ENCODE measurements at regions not wholly inside any gene's neighbourhood (a gene's known extent, or its start where the extent isn't known, plus 50 kb on each side); places are given as distances from the start of the nearest gene placed in this dataset.

GRCh38 chr5:173795601-173796000 lies 92.5 kb upstream of the CPEB4 start:
- peaks cover 9% of the 10 kb centered on the region for H3K27me3 ChIP-seq (ENCODE audit: low read depth, low read length)
- H3K9me3 ChIP-seq (ENCODE audit: insufficient read depth, low read length), result no peaks in the 10 kb centered on the region
- no peak overlapping the region for H3K9ac ChIP-seq (ENCODE audit: low read length)
- H3K4me2 ChIP-seq (ENCODE audit: low read length), result no peak overlapping the region
- H3K79me2 ChIP-seq (ENCODE audit: low read length), result no peaks in the 10 kb centered on the region
- TF ChIP-seq CTCF (IDR thresholded peaks at IDR 0.05; ENCODE audit: low read depth, low read length) (no peak), EZH2phosphoT487 (IDR thresholded peaks at IDR 0.05; ENCODE audit: low read depth) (no peak)
- H3K27ac ChIP-seq (ENCODE audit: low read length), result no peak overlapping the region
- H3K36me3 ChIP-seq (replicated peaks; ENCODE audit: low read depth, low read length), result no peaks in the 10 kb centered on the region
- peaks cover 5% of the 10 kb centered on the region for H3K4me1 ChIP-seq (ENCODE audit: low read length)
- H2AFZ ChIP-seq (ENCODE audit: low read depth, low read length), result no peak overlapping the region
- H3K4me3 ChIP-seq (ENCODE audit: low read length), result no peak overlapping the region
- no peaks in the 10 kb centered on the region for H4K20me1 ChIP-seq (ENCODE audit: insufficient read depth, low read length)

DNA sequence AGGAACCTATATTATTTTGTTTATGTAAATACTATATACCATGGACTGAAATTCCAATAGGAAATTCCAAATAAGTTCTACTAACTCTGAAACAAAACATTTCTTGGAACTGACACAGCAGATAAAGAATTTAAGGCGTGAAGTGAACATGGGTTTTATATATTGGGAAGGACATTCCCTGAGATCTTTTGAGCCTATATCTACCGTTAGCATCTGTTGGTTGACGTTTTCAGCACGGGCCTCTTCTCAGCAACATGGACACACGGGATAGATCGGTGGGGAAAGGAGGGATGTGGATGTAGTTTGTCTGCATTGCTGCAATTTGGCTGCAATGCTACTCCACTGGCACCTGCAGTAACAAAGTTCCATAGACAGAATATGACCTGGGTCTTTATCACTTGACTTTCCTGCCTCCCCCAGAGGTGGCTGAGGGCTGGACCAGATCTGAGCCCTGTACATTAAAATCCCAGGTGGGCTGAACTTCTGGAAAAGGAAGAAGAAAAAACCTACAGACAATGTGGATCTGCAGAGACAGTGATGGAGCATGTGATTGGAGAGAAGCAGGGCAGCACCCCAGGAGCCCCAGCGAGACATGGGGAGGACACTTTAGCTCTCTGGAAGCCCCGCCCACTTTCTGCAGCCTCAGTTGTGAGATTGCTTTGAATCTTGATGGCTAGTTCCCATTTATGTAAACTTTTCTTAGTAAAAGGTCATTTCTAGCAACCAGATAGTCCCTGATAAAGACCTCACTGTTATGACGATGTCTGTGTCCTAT lies 91.2 kb upstream of the CPEB4 start:
- Histone ChIP-seq H3K27ac (ENCODE audit: low read length) (no peak overlapping the region), H4K20me1 (ENCODE audit: insufficient read depth, low read length) (no peaks in the 10 kb centered on the region), H3K9ac (ENCODE audit: low read length) (no peak overlapping the region), H3K4me1 (ENCODE audit: low read length) (no peaks in the 10 kb centered on the region), H2AFZ (ENCODE audit: low read depth, low read length) (no peak overlapping the region), H3K79me2 (ENCODE audit: low read length) (no peaks in the 10 kb centered on the region), H3K9me3 (ENCODE audit: insufficient read depth, low read length) (no peaks in the 10 kb centered on the region), H3K4me2 (ENCODE audit: low read length) (no peak overlapping the region), H3K36me3 (replicated peaks; ENCODE audit: low read depth, low read length) (no peaks in the 10 kb centered on the region), H3K4me3 (ENCODE audit: low read length) (no peak overlapping the region), H3K27me3 (ENCODE audit: low read depth, low read length) (peaks cover 9% of the 10 kb centered on the region)
- no peak for TF ChIP-seq CTCF (IDR thresholded peaks at IDR 0.05; ENCODE audit: low read depth, low read length)
- TF ChIP-seq EZH2phosphoT487 (IDR thresholded peaks at IDR 0.05; ENCODE audit: low read depth), result no peak

DNA sequence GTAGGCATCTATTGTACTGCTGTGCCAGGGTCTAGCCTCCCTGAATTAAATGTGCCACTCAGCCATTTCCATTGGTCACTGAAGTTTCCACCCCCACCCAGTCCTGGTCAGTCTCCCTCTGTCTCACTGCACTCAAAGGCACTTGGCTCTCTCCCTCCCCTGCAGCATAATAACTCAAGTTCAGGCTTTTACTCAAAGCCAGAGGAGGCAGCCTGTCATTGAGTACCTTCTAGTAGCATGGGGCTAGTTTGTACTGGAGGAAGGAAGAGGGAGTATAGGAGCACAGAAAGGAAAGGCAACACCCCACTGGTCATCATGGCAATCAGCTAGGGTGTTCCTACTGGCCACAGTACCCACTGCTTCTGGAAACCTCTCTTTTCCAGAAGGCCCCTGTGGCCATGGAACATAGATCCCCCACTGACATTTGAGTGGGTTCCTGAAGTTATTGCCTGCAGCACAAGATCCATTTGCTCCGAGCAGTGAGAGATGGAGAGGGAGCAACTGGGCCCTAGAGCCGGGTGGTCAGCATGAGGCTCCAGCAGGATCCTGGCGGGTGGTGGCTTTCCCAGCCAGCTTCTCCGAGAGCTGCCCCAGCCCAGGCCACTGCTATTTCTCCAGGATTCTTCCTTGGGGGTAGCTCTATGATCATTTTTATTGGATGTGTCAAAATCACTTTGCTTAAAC lies 89.9 kb upstream of the CPEB4 start:
- Histone ChIP-seq H3K9ac (ENCODE audit: low read length) (no peak overlapping the region), H3K79me2 (ENCODE audit: low read length) (no peaks in the 10 kb centered on the region), H3K9me3 (ENCODE audit: insufficient read depth, low read length) (no peaks in the 10 kb centered on the region), H2AFZ (ENCODE audit: low read depth, low read length) (no peak overlapping the region), H3K4me2 (ENCODE audit: low read length) (no peak overlapping the region), H3K4me3 (ENCODE audit: low read length) (no peak overlapping the region), H3K27me3 (ENCODE audit: low read depth, low read length) (peaks cover 9% of the 10 kb centered on the region), H3K4me1 (ENCODE audit: low read length) (no peaks in the 10 kb centered on the region), H3K27ac (ENCODE audit: low read length) (no peak overlapping the region), H4K20me1 (ENCODE audit: insufficient read depth, low read length) (no peaks in the 10 kb centered on the region), H3K36me3 (replicated peaks; ENCODE audit: low read depth, low read length) (no peaks in the 10 kb centered on the region)
- TF ChIP-seq CTCF (IDR thresholded peaks at IDR 0.05; ENCODE audit: low read depth, low read length) (no peak), EZH2phosphoT487 (IDR thresholded peaks at IDR 0.05; ENCODE audit: low read depth) (no peak)

GRCh38 chr5:173800340-173800739 lies 87.8 kb upstream of the CPEB4 start:
- H3K9ac ChIP-seq (ENCODE audit: low read length), result no peak overlapping the region
- no peaks in the 10 kb centered on the region for H3K4me1 ChIP-seq (ENCODE audit: low read length)
- no peak overlapping the region for H2AFZ ChIP-seq (ENCODE audit: low read depth, low read length)

More at GRCh38 chr5:173800340-173800739, 87.8 kb upstream of the CPEB4 start:
- Histone ChIP-seq H3K36me3 (replicated peaks; ENCODE audit: low read depth, low read length) (no peaks in the 10 kb centered on the region), H3K79me2 (ENCODE audit: low read length) (no peaks in the 10 kb centered on the region), H3K4me3 (ENCODE audit: low read length) (no peak overlapping the region), H3K4me2 (ENCODE audit: low read length) (no peak overlapping the region), H4K20me1 (ENCODE audit: insufficient read depth, low read length) (no peaks in the 10 kb centered on the region), H3K27me3 (ENCODE audit: low read depth, low read length) (peaks cover 9% of the 10 kb centered on the region), H3K27ac (ENCODE audit: low read length) (no peak overlapping the region), H3K9me3 (ENCODE audit: insufficient read depth, low read length) (peaks cover 4% of the 10 kb centered on the region; the same call in 1 of the 2 replicates)
- TF ChIP-seq EZH2phosphoT487 (IDR thresholded peaks at IDR 0.05; ENCODE audit: low read depth), result no peak
- no peak for TF ChIP-seq CTCF (IDR thresholded peaks at IDR 0.05; ENCODE audit: low read depth, low read length)
